SK-N-SH treated with all-trans-retinoic acid at 6 μM for 48 hours (cell line): ENCODE measurements at regions not wholly inside any gene's neighbourhood (a gene's known extent, or its start where the extent isn't known, plus 50 kb on each side); places are given as distances from the start of the nearest gene placed in this dataset.
A peak's percentile ranks its signal among the peaks of the same experiment; 100 is the strongest.

Experiments used
- ATAC-seq: fragments of 200-7000 bp; cut with Tn5 transposase; 3 replicates; pipeline ENCODE4 v1.9.1; 2020; ENCODE audit warnings: mild to moderate bottlenecking, moderate library complexity
- ARNTL ChIP-seq: fragments of 450-650 bp; formaldehyde crosslinking; IDR thresholded peaks from 2 replicates; pipeline ENCODE4 v1.5.0; 2020; ENCODE audit warnings: low read depth, mild to moderate bottlenecking, moderate library complexity, borderline replicate concordance
- BACH2 ChIP-seq: fragments of 250-450 bp; sonication (Bioruptor Pico); IDR thresholded peaks from 2 replicates; pipeline ENCODE4 v1.9.0; 2021; ENCODE audit warnings: mild to moderate bottlenecking, borderline replicate concordance
- CREB5 ChIP-seq: fragments of 250-450 bp; sonication (Bioruptor Pico); IDR thresholded peaks from 2 replicates; pipeline ENCODE4 v1.5.1; 2020; ENCODE audit warnings: low read depth, mild to moderate bottlenecking, moderate library complexity
- CSDC2 ChIP-seq: fragments of 250-450 bp; sonication (Bioruptor Pico); IDR thresholded peaks from 2 replicates; pipeline ENCODE4 v1.5.0; 2020; ENCODE audit warnings: mild to moderate bottlenecking, moderate library complexity
- CSRNP3 ChIP-seq: fragments of 250-450 bp; sonication (Bioruptor Pico); IDR thresholded peaks from 2 replicates; pipeline ENCODE4 v1.5.1; 2021; ENCODE audit warnings: mild to moderate bottlenecking, moderate library complexity
- ESRRG ChIP-seq: fragments of 250-450 bp; sonication (Bioruptor Pico); IDR thresholded peaks from 2 replicates; pipeline ENCODE4 v1.6.1; 2021; ENCODE audit warnings: mild to moderate bottlenecking
- GLIS3 ChIP-seq: fragments of 250-450 bp; sonication (Bioruptor Pico); IDR thresholded peaks from 2 replicates; pipeline ENCODE4 v1.5.0; 2020; ENCODE audit warnings: mild to moderate bottlenecking, moderate library complexity
- ISL1 ChIP-seq: fragments of 250-450 bp; sonication (Bioruptor Pico); IDR thresholded peaks from 2 replicates; pipeline ENCODE4 v2.1.2; 2022; ENCODE audit warnings: mild to moderate bottlenecking, moderate library complexity
- OSR1 ChIP-seq: fragments of 250-450 bp; sonication (Bioruptor Pico); IDR thresholded peaks from 2 replicates; pipeline ENCODE4 v1.8.0; 2022; ENCODE audit warnings: moderate library complexity, mild to moderate bottlenecking, inconsistent platforms
- PATZ1 ChIP-seq: fragments of 250-450 bp; sonication (Bioruptor Pico); IDR thresholded peaks from 2 replicates; pipeline ENCODE4 v1.8.0; 2020; ENCODE audit warnings: mild to moderate bottlenecking, moderate library complexity, borderline replicate concordance
- POU6F1 ChIP-seq: fragments of 250-450 bp; sonication (Bioruptor Pico); IDR thresholded peaks from 2 replicates; pipeline ENCODE4 v1.8.0; 2021; ENCODE audit warnings: low read depth, mild to moderate bottlenecking, moderate library complexity, borderline replicate concordance
- RARB ChIP-seq: fragments of 250-450 bp; sonication (Bioruptor Pico); IDR thresholded peaks from 2 replicates; pipeline ENCODE4 v1.8.0; 2021; ENCODE audit warnings: mild to moderate bottlenecking, moderate library complexity
- TCF4 ChIP-seq: fragments of 250-450 bp; sonication (Bioruptor Pico); IDR thresholded peaks from 2 replicates; pipeline ENCODE4 v1.8.0; 2021; ENCODE audit warnings: mild to moderate bottlenecking, moderate library complexity, borderline replicate concordance
- TOX ChIP-seq: fragments of 250-450 bp; sonication (Bioruptor Pico); IDR thresholded peaks from 2 replicates; pipeline ENCODE4 v1.8.0; 2021; ENCODE audit warnings: mild to moderate bottlenecking, moderate library complexity, borderline replicate concordance
- TSHZ2 ChIP-seq: fragments of 250-450 bp; sonication (Bioruptor Pico); IDR thresholded peaks from 2 replicates; pipeline ENCODE4 v1.5.0; 2020; ENCODE audit warnings: mild to moderate bottlenecking, moderate library complexity
- ZFP3 ChIP-seq: fragments of 250-450 bp; sonication (Bioruptor Pico); IDR thresholded peaks from 2 replicates; pipeline ENCODE4 v1.5.0; 2020; ENCODE audit warnings: mild to moderate bottlenecking, moderate library complexity
- ZFP30 ChIP-seq: fragments of 450-650 bp; formaldehyde crosslinking; IDR thresholded peaks from 2 replicates; pipeline ENCODE4 v1.5.0; 2022; ENCODE audit warnings: mild to moderate bottlenecking, moderate library complexity
- ZNF565 ChIP-seq: fragments of 450-650 bp; formaldehyde crosslinking; conservative IDR thresholded peaks from 2 replicates; pipeline ENCODE4 v1.5.0; 2020; ENCODE audit warnings: low read depth, mild to moderate bottlenecking, moderate library complexity
- ZNF8 ChIP-seq: fragments of 450-650 bp; formaldehyde crosslinking; IDR thresholded peaks from 2 replicates; pipeline ENCODE4 v1.5.0; 2020; ENCODE audit warnings: mild to moderate bottlenecking, moderate library complexity

GRCh38 chr7:142485617-142486226 is 227.9 kb upstream of the PRSS58 start:
- TF ChIP-seq ARNTL (CRISPR knock-in tag), result no peak
- peak; percentile 13; the same call in 1 of the 3 replicates for ATAC-seq

GRCh38 chr7:142483659-142484317 is 225.9 kb upstream of the PRSS58 start:
- ATAC-seq, result no peak; the same call in 2 of the 3 replicates
- TF ChIP-seq POU6F1 (CRISPR knock-in tag), result no peak
- no peak for TF ChIP-seq ISL1 (CRISPR knock-in tag)
- TF ChIP-seq TOX (CRISPR knock-in tag), result no peak
- TF ChIP-seq CREB5 (CRISPR knock-in tag), result no peak

- TF ChIP-seq ZFP3 (CRISPR knock-in tag) (no peak), PATZ1 (CRISPR knock-in tag) (no peak), ZNF565 (CRISPR knock-in tag) (no peak), ISL1 (CRISPR knock-in tag) (no peak), GLIS3 (CRISPR knock-in tag) (no peak), CSRNP3 (CRISPR knock-in tag) (no peak), TSHZ2 (no peak), ARNTL (CRISPR knock-in tag) (no peak), BACH2 (CRISPR knock-in tag) (no peak), OSR1 (CRISPR knock-in tag) (no peak), ZNF8 (CRISPR knock-in tag) (no peak), ESRRG (CRISPR knock-in tag) (no peak), ZFP30 (CRISPR knock-in tag) (no peak), CREB5 (CRISPR knock-in tag) (no peak), TCF4 (CRISPR knock-in tag) (no peak), CSDC2 (no peak), RARB (no peak)
- peak; percentile 89 for ATAC-seq
Observed at GRCh38 chr7:142482891-142483658, 225.2 kb upstream of the PRSS58 start.
